Erythroblast (primary cell): ENCODE measurements at regions not wholly inside any gene's neighbourhood (a gene's known extent, or its start where the extent isn't known, plus 50 kb on each side); places are given as distances from the start of the nearest gene placed in this dataset.

ENCODE experiments used
- DNase-seq, 2 experiments: peaks; one replicate each; lab custom pipeline; 2025; lab: John Stamatoyannopoulos, UW
- GATA1 ChIP-seq: IDR thresholded peaks from 2 replicates; pipeline ENCODE4 v1.6.1; 2011; ENCODE audit warnings: low read depth, mild to moderate bottlenecking, control low read depth, low read length, moderate library complexity
- POLR2A ChIP-seq: IDR thresholded peaks from 2 replicates; pipeline ENCODE4 v1.6.1; 2011; ENCODE audit warnings: mild to moderate bottlenecking, low read length

DNA sequence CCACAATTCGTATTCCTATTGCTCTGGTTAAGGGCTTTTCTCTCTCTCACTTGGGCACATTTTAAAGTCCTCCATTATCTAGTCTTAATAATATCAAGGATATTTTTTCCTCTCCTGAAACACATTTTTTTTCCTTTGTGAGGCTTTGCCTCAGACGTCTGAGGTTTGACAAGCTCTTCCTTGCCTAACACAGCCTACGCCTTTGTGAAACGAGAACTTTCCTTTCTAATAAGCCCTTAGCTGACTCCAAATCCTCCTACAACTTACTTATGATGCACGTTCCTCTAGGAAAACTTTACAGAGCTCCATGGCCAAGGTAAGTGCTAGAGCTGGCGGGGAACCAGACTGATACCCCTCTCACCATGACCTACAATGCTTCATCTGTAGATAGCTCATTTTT lies 841.5 kb downstream of the SOCS6 start:
- TF ChIP-seq GATA1, result no peak
- no peak for TF ChIP-seq POLR2A
- DNase-seq, result no peak

GRCh38 chr18:71125581-71125980 lies 836.7 kb downstream of the SOCS6 start:
- no peak for DNase-seq
- TF ChIP-seq POLR2A (no peak), GATA1 (no peak)

DNA sequence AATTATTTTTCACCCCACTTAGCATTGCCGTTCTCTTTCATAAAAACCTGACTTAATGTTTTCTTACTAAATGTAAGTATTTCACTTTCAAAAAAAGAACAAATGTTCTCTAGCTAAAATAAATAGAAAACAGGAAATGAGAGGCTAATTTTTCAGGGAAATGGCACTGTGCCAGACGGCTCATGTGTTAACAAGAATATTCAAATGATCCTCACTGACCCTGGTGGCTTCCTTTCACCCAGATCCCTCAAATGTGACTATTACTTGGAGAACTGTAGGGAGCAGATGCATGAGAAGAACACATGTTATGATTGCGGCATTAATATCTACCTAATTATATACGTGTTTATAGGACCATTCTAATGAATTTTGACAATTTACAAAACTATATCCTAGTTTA lies 827.7 kb downstream of the SOCS6 start:
- no peak for DNase-seq
- no peak for TF ChIP-seq GATA1
- TF ChIP-seq POLR2A, result no peak

DNA sequence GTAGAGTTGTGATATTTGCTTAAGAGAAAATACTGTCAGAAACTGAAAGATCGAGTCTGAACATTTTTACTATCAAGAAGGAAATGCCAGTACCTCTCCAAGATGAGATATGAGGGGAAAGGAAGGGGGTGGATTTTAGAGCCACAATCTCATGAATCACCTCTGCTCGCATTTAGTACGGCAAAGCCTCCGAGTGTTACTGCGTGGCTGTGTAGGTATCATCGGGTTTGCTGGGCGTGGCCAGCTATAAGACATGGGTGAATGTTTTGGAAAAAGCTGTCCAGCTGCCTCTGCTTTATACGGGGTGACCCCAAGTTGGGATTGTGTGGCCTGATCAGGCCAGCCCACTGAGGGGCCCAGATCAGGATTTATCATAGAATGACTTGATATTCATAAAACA lies 826.4 kb downstream of the SOCS6 start:
- TF ChIP-seq GATA1 (no peak), POLR2A (no peak)

DNA sequence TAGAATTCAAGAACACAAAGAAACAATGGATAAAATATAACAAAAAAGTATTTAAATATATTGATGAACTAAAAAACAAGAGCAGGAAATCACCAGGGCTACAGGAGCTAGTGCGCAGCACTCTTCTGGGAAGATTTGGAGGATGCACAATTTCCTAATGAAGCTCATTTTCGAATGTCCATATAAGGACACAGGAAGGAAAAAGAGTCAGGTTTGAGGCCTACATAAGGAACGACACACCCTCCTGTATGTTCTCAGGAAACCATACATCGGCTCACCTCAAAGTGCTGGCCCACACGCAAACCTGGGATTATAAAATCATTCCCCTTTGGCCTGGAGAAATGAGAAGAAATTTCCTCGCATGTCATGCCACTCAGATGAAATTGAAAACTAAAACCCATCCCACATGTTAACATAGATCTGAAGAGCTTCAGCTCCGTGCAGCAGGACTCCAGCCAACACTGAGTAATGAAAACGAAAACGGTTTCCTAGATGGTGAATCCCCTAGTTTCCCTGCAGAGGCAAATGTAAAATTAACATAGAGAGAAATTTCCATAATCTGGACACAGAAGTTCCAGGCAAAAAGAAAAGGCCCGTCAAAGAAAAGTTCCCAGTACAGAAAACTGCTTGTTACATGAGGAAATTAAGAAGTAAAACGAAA lies 825.8 kb downstream of the SOCS6 start:
- no peak for DNase-seq
- no peak for TF ChIP-seq GATA1
- no peak for TF ChIP-seq POLR2A

More for the DNA sequence above, 826.4 kb downstream of the SOCS6 start:
- DNase-seq, result no peak

GRCh38 chr18:71107244-71107643 lies 818.4 kb downstream of the SOCS6 start:
- TF ChIP-seq POLR2A (no peak), GATA1 (no peak)
- no peak for DNase-seq

GRCh38 chr18:71106701-71107100 lies 817.9 kb downstream of the SOCS6 start:
- DNase-seq, result no peak
- TF ChIP-seq POLR2A, result no peak
- no peak for TF ChIP-seq GATA1

DNA sequence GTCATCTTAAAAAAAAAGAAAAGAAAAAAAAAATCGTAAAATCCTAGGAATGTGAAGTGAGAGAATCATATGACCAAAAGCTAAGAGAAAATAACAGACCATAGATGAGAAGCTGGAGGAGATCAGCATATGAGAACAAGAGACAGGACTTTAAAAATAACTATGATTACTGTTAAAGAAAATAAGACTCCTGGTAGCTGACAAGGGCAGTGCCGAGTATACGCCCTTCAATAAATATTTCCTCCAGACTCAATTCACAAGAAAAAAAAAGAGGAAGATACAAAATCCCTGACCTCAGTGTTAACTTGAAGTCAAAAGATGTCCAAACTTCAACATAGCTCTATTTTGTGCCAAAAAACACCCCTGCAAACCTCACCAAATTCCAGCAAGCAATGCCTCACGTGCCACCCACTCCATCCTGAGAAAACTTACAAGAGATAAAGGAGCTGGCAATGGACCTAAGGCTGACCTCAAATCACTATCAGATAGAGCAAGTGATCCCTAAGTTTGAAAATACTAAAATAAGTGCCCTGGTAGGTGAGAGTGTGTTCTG lies 817.2 kb downstream of the SOCS6 start:
- no peak for DNase-seq
- TF ChIP-seq GATA1 (no peak), POLR2A (no peak)

- no peak for DNase-seq
- TF ChIP-seq POLR2A (no peak), GATA1 (no peak)
Observed at GRCh38 chr18:71105078-71105819, 816.4 kb downstream of the SOCS6 start.

- no peak for DNase-seq
Observed at GRCh38 chr18:71079606-71080005, 790.8 kb downstream of the SOCS6 start.

DNA sequence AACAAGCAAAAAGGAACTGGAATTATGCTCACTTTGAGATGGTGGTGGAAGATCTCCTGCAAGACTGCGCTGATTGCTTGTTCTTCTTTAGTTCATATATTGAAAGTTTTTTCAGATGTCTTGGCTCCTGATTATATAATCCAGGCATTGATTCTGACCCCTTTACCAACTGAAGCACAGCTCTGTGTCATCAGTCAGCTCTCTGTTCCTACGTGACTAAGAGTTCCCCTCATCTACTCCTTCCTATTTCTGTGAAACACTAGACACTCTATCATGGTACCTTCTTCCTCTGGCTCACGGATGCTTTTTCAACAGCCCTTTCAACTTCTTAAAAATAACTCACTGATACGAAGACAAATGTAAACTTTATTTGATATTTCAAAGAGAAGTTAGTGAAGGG lies 788.6 kb downstream of the SOCS6 start:
- no peak for DNase-seq
- TF ChIP-seq POLR2A (no peak), GATA1 (no peak)

More at GRCh38 chr18:71079606-71080005, 790.8 kb downstream of the SOCS6 start:
- TF ChIP-seq POLR2A, result no peak
- TF ChIP-seq GATA1, result no peak

DNA sequence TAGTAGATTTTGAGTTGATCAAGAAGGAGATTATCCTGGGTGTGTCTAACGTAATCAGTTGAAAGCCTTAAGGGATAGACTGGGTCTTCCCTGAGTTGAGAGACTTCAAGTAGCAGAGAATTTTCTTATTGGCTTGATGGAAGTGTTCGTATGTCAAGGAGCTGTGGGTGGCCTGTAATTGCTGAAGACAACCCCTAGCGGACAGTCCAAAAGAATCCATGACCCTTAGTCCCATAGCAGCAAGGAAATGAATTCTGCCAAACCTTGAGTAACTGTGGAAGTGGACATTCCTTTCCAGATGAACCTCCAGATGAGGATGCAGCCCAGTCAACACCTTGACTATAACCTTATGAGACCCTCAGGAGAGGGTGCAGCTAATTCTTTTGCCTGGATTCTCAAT lies 786.3 kb downstream of the SOCS6 start:
- no peak for DNase-seq
- no peak for TF ChIP-seq GATA1
- TF ChIP-seq POLR2A, result no peak

DNA sequence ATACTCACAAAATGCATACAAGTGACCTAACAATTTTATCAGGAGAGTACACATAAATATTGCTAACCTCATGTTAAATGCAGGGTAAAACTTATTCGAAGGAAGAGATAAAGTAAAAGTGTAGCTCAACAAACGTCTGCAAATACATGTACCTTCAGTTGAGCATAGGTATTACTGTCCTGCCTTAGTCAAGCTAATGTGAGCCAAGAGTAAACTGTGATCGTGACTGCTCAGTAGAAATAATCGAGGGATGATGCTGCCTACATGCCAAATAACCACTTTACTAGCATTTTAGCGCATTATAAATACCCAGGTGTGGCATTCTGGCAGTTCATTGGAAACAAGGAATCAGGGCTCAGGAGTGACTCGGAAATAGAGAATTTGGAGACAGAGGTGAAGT lies 779.5 kb downstream of the SOCS6 start:
- TF ChIP-seq GATA1 (no peak), POLR2A (no peak)
- no peak for DNase-seq

- DNase-seq, result no peak
- TF ChIP-seq GATA1 (no peak), POLR2A (no peak)
Observed at GRCh38 chr18:71049893-71050292, 761.0 kb downstream of the SOCS6 start.
